H1 (cell line): ENCODE measurements at regions not wholly inside any gene's neighbourhood (a gene's known extent, or its start where the extent isn't known, plus 50 kb on each side); places are given as distances from the start of the nearest gene placed in this dataset.

Experiments used
- CTCF ChIA-PET: fragments of 300-600 bp; sonication (Branson Sonifier 250); formaldehyde crosslinking; loops from one replicate; lab custom pipeline; 2021; ENCODE audit not compliant: partially characterized antibody; lab: Charles Lee
- POLR2A ChIA-PET: fragments of 300-600 bp; sonication (Branson Sonifier 250); formaldehyde crosslinking; loops from one replicate; lab custom pipeline; 2021; ENCODE audit warnings: inconsistent platforms; ENCODE audit not compliant: partially characterized antibody; lab: Charles Lee
- DNase-seq, 2 experiments: peaks; one replicate each; pipeline versions ENCODE4 v3.0.0 to v3.0.0-alpha.2; 2010 to 2022; ENCODE audit warnings: low spot score in 2 of 2, low read depth in 1 of 2, mixed read lengths in 1 of 2
- FAIRE-seq: peaks from 2 replicates; lab custom pipeline; 2011; peaks lifted over from hg19 to GRCh38; lab: Jason Lieb, UNC
- H2AFZ ChIP-seq: 2 replicates; pipeline ENCODE4 v1.8.1; 2012; ENCODE audit warnings: low read length, inconsistent platforms
- H2AK5ac ChIP-seq: 2 replicates; pipeline ENCODE4 v1.6.1; 2013; ENCODE audit warnings: low read depth, low read length
- H2BK120ac ChIP-seq: replicated peaks from 2 replicates; pipeline ENCODE3; 2013; ENCODE audit warnings: low read depth, low read length, inconsistent platforms
- H2BK12ac ChIP-seq: 2 replicates; pipeline ENCODE4 v1.6.1; 2013; ENCODE audit warnings: low read depth, low read length
- H2BK15ac ChIP-seq: 2 replicates; pipeline ENCODE4 v1.6.1; 2013; ENCODE audit warnings: low read length
- H2BK20ac ChIP-seq: 2 replicates; pipeline ENCODE4 v1.6.1; 2013; ENCODE audit warnings: low read length
- H2BK5ac ChIP-seq: 2 replicates; pipeline ENCODE4 v1.6.1; 2013; ENCODE audit warnings: low read depth, low read length
- H3K14ac ChIP-seq: 2 replicates; pipeline ENCODE4 v1.6.1; 2013; ENCODE audit warnings: inconsistent platforms; ENCODE audit not compliant: insufficient read length
- H3K18ac ChIP-seq: 2 replicates; pipeline ENCODE4 v1.6.1; 2013; ENCODE audit warnings: low read length; ENCODE audit errors: extremely low read depth
- H3K23ac ChIP-seq: 2 replicates; pipeline ENCODE4 v1.6.1; 2013; ENCODE audit warnings: inconsistent platforms; ENCODE audit not compliant: insufficient read length
- H3K23me2 ChIP-seq: 2 replicates; pipeline ENCODE4 v1.6.1; 2013; ENCODE audit warnings: low read depth, low read length
- H3K27ac ChIP-seq: 2 replicates; pipeline ENCODE4 v1.6.1; 2011; ENCODE audit warnings: low read depth, low read length, inconsistent platforms
- H3K27me3 ChIP-seq, 4 experiments: replicated peaks in 1 of 4; 1 replicate in 1 of 4; 2 replicates in 3 of 4; pipeline versions ENCODE4 v1.6.1 to v1.8.1; 2011 to 2013; ENCODE audit warnings: low read length in 3 of 4, mild to moderate bottlenecking in 3 of 4, inconsistent platforms in 2 of 4, mixed read lengths in 2 of 4, moderate library complexity in 1 of 4; ENCODE audit not compliant: control insufficient read depth in 3 of 4, insufficient read depth in 3 of 4; ENCODE audit errors: extremely low read depth in 1 of 4
- H3K36me3 ChIP-seq, 4 experiments: 2 replicates each; pipeline versions ENCODE4 v1.6.1 to v1.8.1; 2011 to 2013; ENCODE audit warnings: mild to moderate bottlenecking in 4 of 4, low read length in 3 of 4, moderate library complexity in 2 of 4, control low read depth in 1 of 4, inconsistent platforms in 1 of 4; ENCODE audit not compliant: insufficient read depth in 4 of 4, control insufficient read depth in 2 of 4
- H3K4ac ChIP-seq: replicated peaks from 2 replicates; pipeline ENCODE3; 2013; ENCODE audit warnings: low read length, low read depth, mixed read lengths, inconsistent platforms; ENCODE audit not compliant: insufficient read length
- H3K4me1 ChIP-seq, 4 experiments: replicated peaks in 1 of 4; 1 replicate in 1 of 4; 2 replicates in 3 of 4; pipeline versions ENCODE4 v1.6.1 to v1.8.1; 2011 to 2013; ENCODE audit warnings: low read length in 3 of 4, inconsistent platforms in 2 of 4, mixed read lengths in 1 of 4; ENCODE audit not compliant: insufficient read depth in 4 of 4, control insufficient read depth in 3 of 4
- H3K4me2 ChIP-seq, 2 experiments: 2 replicates each; pipeline versions ENCODE4 v1.6.1 to v1.8.1; 2011 to 2013; ENCODE audit warnings: low read depth in 2 of 2, low read length in 2 of 2, control low read depth in 1 of 2, inconsistent platforms in 1 of 2, mild to moderate bottlenecking in 1 of 2; ENCODE audit not compliant: insufficient read depth in 1 of 2
- H3K4me3 ChIP-seq, 4 experiments: fragments of 200-600, 300-600 bp in 1 of 4; sonication (generic), shearing (Covaris generic), sonication (Bioruptor Twin) in 1 of 4; 2 replicates each; pipeline versions ENCODE4 v1.5.1 to v1.8.1; 2011 to 2016; ENCODE audit warnings: low read length in 4 of 4, low read depth in 3 of 4, control low read depth in 2 of 4, inconsistent platforms in 2 of 4, mild to moderate bottlenecking in 2 of 4, mixed read lengths in 1 of 4, moderate library complexity in 1 of 4; ENCODE audit not compliant: insufficient read depth in 2 of 4; ENCODE audit errors: extremely low read depth in 1 of 4
- H3K56ac ChIP-seq: replicated peaks from 2 replicates; pipeline ENCODE3; 2013; ENCODE audit warnings: low read depth, mild to moderate bottlenecking, mixed read lengths, low read length, inconsistent platforms; ENCODE audit not compliant: insufficient read length
- H3K79me1 ChIP-seq: 2 replicates; pipeline ENCODE4 v1.6.1; 2013; ENCODE audit warnings: low read depth, low read length, control low read depth
- H3K79me2 ChIP-seq, 2 experiments: 2 replicates each; pipeline versions ENCODE4 v1.6.1 to v1.8.1; 2012 to 2013; ENCODE audit warnings: low read length in 2 of 2, mild to moderate bottlenecking in 2 of 2, inconsistent platforms in 1 of 2; ENCODE audit not compliant: insufficient read depth in 2 of 2, control insufficient read depth in 1 of 2
- H3K9ac ChIP-seq, 4 experiments: replicated peaks in 1 of 4; 1 replicate in 1 of 4; 2 replicates in 3 of 4; pipeline versions ENCODE4 v1.6.1 to v1.8.1; 2011 to 2013; ENCODE audit warnings: low read depth in 3 of 4, low read length in 3 of 4, control low read depth in 2 of 4, mild to moderate bottlenecking in 2 of 4, moderate library complexity in 2 of 4, inconsistent platforms in 1 of 4; ENCODE audit errors: extremely low read depth in 1 of 4
- H3K9me3 ChIP-seq, 2 experiments: 2 replicates each; pipeline versions ENCODE4 v1.6.1 to v1.8.1; 2012 to 2013; ENCODE audit warnings: mild to moderate bottlenecking in 2 of 2, moderate library complexity in 2 of 2, control low read depth in 1 of 2, inconsistent platforms in 1 of 2, low read depth in 1 of 2, low read length in 1 of 2, mixed read lengths in 1 of 2; ENCODE audit not compliant: insufficient read depth in 2 of 2
- H4K20me1 ChIP-seq, 2 experiments: replicated peaks in 1 of 2; 2 replicates each; pipeline versions ENCODE3 to v1.8.1; 2011 to 2013; ENCODE audit warnings: inconsistent platforms in 2 of 2, low read length in 2 of 2, mild to moderate bottlenecking in 1 of 2; ENCODE audit not compliant: insufficient read depth in 2 of 2, control insufficient read depth in 1 of 2
- H4K5ac ChIP-seq: 2 replicates; pipeline ENCODE4 v1.6.1; 2013; ENCODE audit warnings: low read length, low read depth, mixed read lengths, inconsistent platforms; ENCODE audit not compliant: insufficient read length
- H4K8ac ChIP-seq: 2 replicates; pipeline ENCODE4 v1.8.0; 2013; ENCODE audit warnings: mild to moderate bottlenecking, moderate library complexity, low read length, inconsistent platforms; ENCODE audit not compliant: insufficient read depth; ENCODE audit errors: extremely low read depth
- H4K91ac ChIP-seq: replicated peaks from 2 replicates; pipeline ENCODE3; 2013; ENCODE audit warnings: low read length, mixed read lengths, inconsistent platforms; ENCODE audit not compliant: insufficient read length
- CREB1 ChIP-seq: IDR thresholded peaks from 2 replicates; pipeline ENCODE4 v1.6.1; 2012; ENCODE audit warnings: inconsistent platforms
- EP300 ChIP-seq, 2 experiments: IDR thresholded peaks; 1 replicate in 1 of 2; 2 replicates in 1 of 2; pipeline ENCODE4 v1.6.1; 2011 to 2012; ENCODE audit warnings: low read depth in 2 of 2, low read length in 2 of 2, mild to moderate bottlenecking in 2 of 2, borderline replicate concordance in 1 of 2, inconsistent platforms in 1 of 2, moderate library complexity in 1 of 2
- HDAC6 ChIP-seq: IDR thresholded peaks from one replicate; pipeline ENCODE4 v1.7.1; 2012; ENCODE audit warnings: low read depth, mild to moderate bottlenecking, inconsistent platforms, low read length, moderate library complexity
- MAFK ChIP-seq: IDR thresholded peaks from 2 replicates; pipeline ENCODE4 v1.6.1; 2012; ENCODE audit warnings: low read depth, mild to moderate bottlenecking, improper control_type of control experiment, low read length
- NRF1 ChIP-seq: IDR thresholded peaks from 2 replicates; pipeline ENCODE4 v1.6.1; 2011; ENCODE audit warnings: mild to moderate bottlenecking, low read depth, low read length, improper control_type of control experiment
- RNF2 ChIP-seq: fragments of 200-900, 300-1000 bp; sonication (generic); IDR thresholded peaks from 2 replicates; pipeline ENCODE4 v1.7.1; 2016; ENCODE audit warnings: borderline replicate concordance, low read depth, mild to moderate bottlenecking, antibody characterized with exemption, low read length; ENCODE audit not compliant: poor library complexity, severe bottlenecking; ENCODE audit errors: missing control alignments
- SRF ChIP-seq: IDR thresholded peaks from 2 replicates; pipeline ENCODE4 v1.6.1; 2011; ENCODE audit warnings: mild to moderate bottlenecking, low read depth, low read length, moderate library complexity
- ZNF274 ChIP-seq: IDR thresholded peaks from 2 replicates; pipeline ENCODE4 v1.7.0; 2012; ENCODE audit warnings: low read length, borderline replicate concordance; ENCODE audit errors: extremely low read depth
- WGBS, 2 experiments: shearing (Covaris generic) in 1 of 2; methylation state at CpG; one replicate each; pipeline versions ENCODE4 v1.1.6 to v1.1.7; 2013 to 2015; ENCODE audit warnings: low lambda C conversion rate in 2 of 2, mixed read lengths in 2 of 2, inconsistent platforms in 1 of 2, low coverage in 1 of 2, missing lambda C conversion rate in 1 of 2; ENCODE audit not compliant: insufficient replicate concordance in 2 of 2, insufficient coverage in 1 of 2, insufficient read length in 1 of 2; ENCODE audit errors: extremely low coverage in 1 of 2, missing lambda C conversion rate in 1 of 2; 5-methylcytosine and 5-hydroxymethylcytosine counted together
- TF ChIP-seq, protein P1 (sequence below), 3 experiments: IDR thresholded peaks; 1 replicate in 2 of 3; 2 replicates in 1 of 3; pipeline versions ENCODE4 v1.5.1 to v1.6.1; 2011; ENCODE audit warnings: low read length in 3 of 3, mild to moderate bottlenecking in 3 of 3, inconsistent platforms in 2 of 3, low read depth in 1 of 3, moderate library complexity in 1 of 3; ENCODE audit not compliant: insufficient read depth in 1 of 3; ENCODE audit errors: control extremely low read depth in 1 of 3

DNA sequence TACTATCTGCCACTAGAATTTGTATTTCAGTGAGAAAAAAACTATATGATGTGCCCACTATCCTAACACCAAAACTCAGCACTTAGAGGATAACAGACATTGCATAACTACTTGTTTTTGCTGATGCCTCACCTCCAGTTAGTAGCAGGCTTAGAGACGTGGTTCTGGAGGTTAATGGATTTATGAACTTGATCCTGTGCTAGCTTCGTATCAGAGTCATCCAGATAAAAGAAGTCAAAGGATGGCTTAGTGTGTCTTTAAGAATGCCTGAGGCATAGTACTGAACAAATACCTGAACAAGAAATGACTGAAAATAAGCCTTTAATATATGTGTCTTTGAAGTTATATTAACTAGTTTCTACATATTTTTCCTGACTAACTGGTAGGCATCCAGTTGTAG lies 414.9 kb upstream of the PTCHD4 start:
- H3K79me1 ChIP-seq, result no peaks in the 10 kb centered on the region
- no peak overlapping the region for H3K18ac ChIP-seq
- H3K56ac ChIP-seq, result no peak overlapping the region
- H3K36me3 ChIP-seq, result no peaks in the 10 kb centered on the region
- H2BK20ac ChIP-seq, result no peak overlapping the region
- no peak overlapping the region for H3K4me2 ChIP-seq
- H3K27ac ChIP-seq, result no peak overlapping the region
- H3K4me3 ChIP-seq, result no peak overlapping the region
- WGBS, 2 experiments, result 90% methylated on average over 2 of the region's 2 CpGs; no CpG with 5 or more reads in 1 of the 2 experiments
- TF ChIP-seq HDAC6 (no peak), CREB1 (no peak), RNF2 (no peak), SRF (no peak), ZNF274 (no peak), NRF1 (no peak), MAFK (no peak), EP300 (IDR thresholded peaks at IDR 0.05; ENCODE audit: borderline replicate concordance in 1 of 2, low read depth in 2 of 2, low read length in 2 of 2) (no peak)
- TF ChIP-seq, protein P1, sequence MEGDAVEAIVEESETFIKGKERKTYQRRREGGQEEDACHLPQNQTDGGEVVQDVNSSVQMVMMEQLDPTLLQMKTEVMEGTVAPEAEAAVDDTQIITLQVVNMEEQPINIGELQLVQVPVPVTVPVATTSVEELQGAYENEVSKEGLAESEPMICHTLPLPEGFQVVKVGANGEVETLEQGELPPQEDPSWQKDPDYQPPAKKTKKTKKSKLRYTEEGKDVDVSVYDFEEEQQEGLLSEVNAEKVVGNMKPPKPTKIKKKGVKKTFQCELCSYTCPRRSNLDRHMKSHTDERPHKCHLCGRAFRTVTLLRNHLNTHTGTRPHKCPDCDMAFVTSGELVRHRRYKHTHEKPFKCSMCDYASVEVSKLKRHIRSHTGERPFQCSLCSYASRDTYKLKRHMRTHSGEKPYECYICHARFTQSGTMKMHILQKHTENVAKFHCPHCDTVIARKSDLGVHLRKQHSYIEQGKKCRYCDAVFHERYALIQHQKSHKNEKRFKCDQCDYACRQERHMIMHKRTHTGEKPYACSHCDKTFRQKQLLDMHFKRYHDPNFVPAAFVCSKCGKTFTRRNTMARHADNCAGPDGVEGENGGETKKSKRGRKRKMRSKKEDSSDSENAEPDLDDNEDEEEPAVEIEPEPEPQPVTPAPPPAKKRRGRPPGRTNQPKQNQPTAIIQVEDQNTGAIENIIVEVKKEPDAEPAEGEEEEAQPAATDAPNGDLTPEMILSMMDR (IDR thresholded peaks at IDR 0.05; ENCODE audit: control extremely low read depth in 1 of 3, insufficient read depth in 1 of 3, low read depth in 1 of 3, low read length in 3 of 3), result no peak
- TF ChIP-seq, all 59 proteins: peak for 0
- Histone ChIP-seq H4K91ac (no peak overlapping the region), H3K14ac (no peak overlapping the region), H2AK5ac (no peak overlapping the region), H3K9ac (no peak overlapping the region), H3K23me2 (no peaks in the 10 kb centered on the region; the same call in 1 of the 2 replicates), H4K20me1 (no peaks in the 10 kb centered on the region), H3K4me1 (no peaks in the 10 kb centered on the region), H4K8ac (no peak overlapping the region), H3K79me2 (no peaks in the 10 kb centered on the region), H2BK15ac (no peak overlapping the region), H2BK5ac (no peak overlapping the region), H2BK12ac (no peak overlapping the region), H3K9me3 (no peaks in the 10 kb centered on the region), H2AFZ (no peak overlapping the region), H3K4ac (no peak overlapping the region), H4K5ac (no peak overlapping the region), H3K23ac (no peak overlapping the region), H2BK120ac (no peak overlapping the region), H3K27me3 (no peaks in the 10 kb centered on the region)
- DNase-seq (no peak), FAIRE-seq (no peak)
- ChIA-PET CTCF (no interaction called here), POLR2A (no interaction called here)
